ENCODE measurements at regions not wholly inside any gene's neighbourhood (a gene's known extent, or its start where the extent isn't known, plus 50 kb on each side); places are given as distances from the start of the nearest gene placed in this dataset.

- peaks cover 37% of the 10 kb centered on the region for H3K36me3 Mint-ChIP-seq (ENCODE audit: low read depth)
- intact Hi-C loops (cut with micrococcal nuclease): no loop called here
- H3K9me3 Mint-ChIP-seq: no peaks in the 10 kb centered on the region
- no peaks in the 10 kb centered on the region for H3K27me3 Mint-ChIP-seq
- no peak overlapping the region for H3K27ac Mint-ChIP-seq
- peaks cover 76% of the 10 kb centered on the region for H3K4me1 Mint-ChIP-seq
- H3K4me3 Mint-ChIP-seq: no peak overlapping the region
- ATAC-seq (ENCODE audit: low read depth): no peak
- CTCF ChIA-PET: no interaction called here
- POLR2A ChIA-PET: interaction anchor here (9.0 kb wide), 1 partner anchor 17 kb away, joined by 150 read pairs; no protein-coding TSS in a partner anchor
- DNase-seq: no peak
- TF ChIP-seq CTCF (IDR thresholded peaks at IDR 0.05): no peak
These were observed 337.5 kb downstream of the SEC14L1 start for GRCh38 chr17:77478281-77478680.

- no peak for TF ChIP-seq CTCF (IDR thresholded peaks at IDR 0.05)
- H3K9me3 Mint-ChIP-seq: no peaks in the 10 kb centered on the region
- H3K27ac Mint-ChIP-seq: peak overlapping the region; percentile 56
- CTCF ChIA-PET: no interaction called here
- peaks cover 37% of the 10 kb centered on the region for H3K36me3 Mint-ChIP-seq (ENCODE audit: low read depth)
- H3K4me1 Mint-ChIP-seq: peaks cover 71% of the 10 kb centered on the region
- intact Hi-C loops (cut with micrococcal nuclease): no loop called here
- DNase-seq: no peak
- no peak for ATAC-seq (ENCODE audit: low read depth)
- H3K27me3 Mint-ChIP-seq: no peaks in the 10 kb centered on the region
- POLR2A ChIA-PET: interaction anchor here (9.0 kb wide), 1 partner anchor 17 kb away, joined by 150 read pairs; no protein-coding TSS in a partner anchor
- H3K4me3 Mint-ChIP-seq: no peak overlapping the region
These were observed 338.1 kb downstream of the SEC14L1 start for GRCh38 chr17:77478899-77479298.

- DNase-seq: no peak
- H3K4me1 Mint-ChIP-seq: peaks cover 65% of the 10 kb centered on the region
- no peak overlapping the region for H3K27ac Mint-ChIP-seq
- TF ChIP-seq CTCF (IDR thresholded peaks at IDR 0.05): no peak
- H3K4me3 Mint-ChIP-seq: no peak overlapping the region
- H3K36me3 Mint-ChIP-seq (ENCODE audit: low read depth): peaks cover 37% of the 10 kb centered on the region
- H3K27me3 Mint-ChIP-seq: no peaks in the 10 kb centered on the region
- intact Hi-C loops (cut with micrococcal nuclease): no loop called here
- ChIA-PET CTCF (no interaction called here), POLR2A (interaction anchor here (9.0 kb wide), 1 partner anchor 18 kb away, joined by 150 read pairs; no protein-coding TSS in a partner anchor)
- H3K9me3 Mint-ChIP-seq: no peaks in the 10 kb centered on the region
- no peak for ATAC-seq (ENCODE audit: low read depth)
These were observed 338.8 kb downstream of the SEC14L1 start for GRCh38 chr17:77479372-77480198.

GRCh38 chr17:77480199-77480508 lies 339.4 kb downstream of the SEC14L1 start:
- no peaks in the 10 kb centered on the region for H3K9me3 Mint-ChIP-seq
- H3K36me3 Mint-ChIP-seq (ENCODE audit: low read depth): peaks cover 35% of the 10 kb centered on the region
- POLR2A ChIA-PET: no interaction called here
- no peak for ATAC-seq (ENCODE audit: low read depth)
- H3K4me1 Mint-ChIP-seq: peaks cover 59% of the 10 kb centered on the region
- no peak overlapping the region for H3K27ac Mint-ChIP-seq
- H3K4me3 Mint-ChIP-seq: no peak overlapping the region
- TF ChIP-seq CTCF (IDR thresholded peaks at IDR 0.05): no peak
- DNase-seq: no peak
- intact Hi-C loops (cut with micrococcal nuclease): no loop called here
- CTCF ChIA-PET: no interaction called here
- H3K27me3 Mint-ChIP-seq: no peaks in the 10 kb centered on the region

- Mint-ChIP-seq H3K4me3 (no peak overlapping the region), H3K4me1 (peaks cover 54% of the 10 kb centered on the region), H3K36me3 (ENCODE audit: low read depth) (peaks cover 32% of the 10 kb centered on the region), H3K9me3 (no peaks in the 10 kb centered on the region), H3K27me3 (no peaks in the 10 kb centered on the region), H3K27ac (no peak overlapping the region)
- intact Hi-C loops (cut with micrococcal nuclease): no loop called here
- DNase-seq (no peak), ATAC-seq (ENCODE audit: low read depth) (no peak)
- CTCF ChIA-PET: no interaction called here
- no peak for TF ChIP-seq CTCF (IDR thresholded peaks at IDR 0.05)
- POLR2A ChIA-PET: no interaction called here
These were observed 339.9 kb downstream of the SEC14L1 start for GRCh38 chr17:77480509-77481215.

Measured in activated B cell treated with CpG ODN at 0.5 μM for 24 hours (primary cell).